ENCODE measurements at regions not wholly inside any gene's neighbourhood (a gene's known extent, or its start where the extent isn't known, plus 50 kb on each side); places are given as distances from the start of the nearest gene placed in this dataset.
"Not testable (repeated sequence)": the region's sequence is repeated elsewhere in the genome, so short reads cannot be mapped to it uniquely, and the experiment has no call there.

- no peak for DNase-seq (ENCODE audit: low read depth, low spot score)
- H3K4me3 ChIP-seq (ENCODE audit: low read depth, low read length) = no peak overlapping the region
- no peaks in the 10 kb centered on the region for H3K27me3 ChIP-seq (ENCODE audit: control insufficient read depth, insufficient read depth, low read length)
- peaks cover 12% of the 10 kb centered on the region for H3K9me3 ChIP-seq (ENCODE audit: control insufficient read depth, insufficient read depth, low read length)
- no peak overlapping the region for H3K27ac ChIP-seq (ENCODE audit: low read depth, low read length)
- CTCF ChIA-PET = no interaction called here
- TF ChIP-seq CTCF (IDR thresholded peaks at IDR 0.05; ENCODE audit: low read depth, low read length) = no peak
- POLR2A ChIA-PET = no interaction called here
Observed at GRCh38 chr17:22310717-22311686, 618.7 kb downstream of the KCNJ18 start.

GRCh38 chr17:22321001-22321400, 628.7 kb downstream of the KCNJ18 start:
- DNase-seq (ENCODE audit: low read depth, low spot score); H3K4me3 ChIP-seq (ENCODE audit: low read depth, low read length); CTCF ChIA-PET; POLR2A ChIA-PET; H3K27me3 ChIP-seq (ENCODE audit: control insufficient read depth, insufficient read depth, low read length); H3K27ac ChIP-seq (ENCODE audit: low read depth, low read length): not testable (repeated sequence)
- H3K9me3 ChIP-seq (ENCODE audit: control insufficient read depth, insufficient read depth, low read length) = peaks cover 23% of the 10 kb centered on the region

GRCh38 chr17:22322893-22323550, 630.7 kb downstream of the KCNJ18 start:
- DNase-seq (ENCODE audit: low read depth, low spot score); CTCF ChIA-PET; H3K27me3 ChIP-seq (ENCODE audit: control insufficient read depth, insufficient read depth, low read length); H3K4me3 ChIP-seq (ENCODE audit: low read depth, low read length); POLR2A ChIA-PET; H3K27ac ChIP-seq (ENCODE audit: low read depth, low read length): not testable (repeated sequence)
- H3K9me3 ChIP-seq (ENCODE audit: control insufficient read depth, insufficient read depth, low read length) = peaks cover 23% of the 10 kb centered on the region

- no peak overlapping the region for H3K4me3 ChIP-seq (ENCODE audit: low read depth, low read length)
- TF ChIP-seq CTCF (IDR thresholded peaks at IDR 0.05; ENCODE audit: low read depth, low read length) = no peak
- H3K9me3 ChIP-seq (ENCODE audit: control insufficient read depth, insufficient read depth, low read length) = peaks cover 23% of the 10 kb centered on the region
- DNase-seq (ENCODE audit: low read depth, low spot score) = no peak
- POLR2A ChIA-PET = no interaction called here
- CTCF ChIA-PET = no interaction called here
- H3K27me3 ChIP-seq (ENCODE audit: control insufficient read depth, insufficient read depth, low read length) = no peaks in the 10 kb centered on the region
- no peak overlapping the region for H3K27ac ChIP-seq (ENCODE audit: low read depth, low read length)
Observed at GRCh38 chr17:22337467-22337866, 645.1 kb downstream of the KCNJ18 start.

- H3K4me3 ChIP-seq (ENCODE audit: low read depth, low read length); DNase-seq (ENCODE audit: low read depth, low spot score); H3K9me3 ChIP-seq (ENCODE audit: control insufficient read depth, insufficient read depth, low read length); H3K27ac ChIP-seq (ENCODE audit: low read depth, low read length); H3K27me3 ChIP-seq (ENCODE audit: control insufficient read depth, insufficient read depth, low read length); POLR2A ChIA-PET; CTCF ChIA-PET: not testable (repeated sequence)
Observed at GRCh38 chr17:22356603-22357002, 664.3 kb downstream of the KCNJ18 start.

GRCh38 chr17:22370988-22371387, 678.7 kb downstream of the KCNJ18 start:
- H3K27ac ChIP-seq (ENCODE audit: low read depth, low read length); H3K27me3 ChIP-seq (ENCODE audit: control insufficient read depth, insufficient read depth, low read length); DNase-seq (ENCODE audit: low read depth, low spot score); POLR2A ChIA-PET; CTCF ChIA-PET; H3K4me3 ChIP-seq (ENCODE audit: low read depth, low read length): not testable (repeated sequence)
- peaks cover 27% of the 10 kb centered on the region for H3K9me3 ChIP-seq (ENCODE audit: control insufficient read depth, insufficient read depth, low read length)

- Histone ChIP-seq H3K27me3 (ENCODE audit: control insufficient read depth, insufficient read depth, low read length) (no peaks in the 10 kb centered on the region), H3K4me3 (ENCODE audit: low read depth, low read length) (no peak overlapping the region), H3K27ac (ENCODE audit: low read depth, low read length) (no peak overlapping the region), H3K9me3 (ENCODE audit: control insufficient read depth, insufficient read depth, low read length) (peaks cover 26% of the 10 kb centered on the region)
- no peak for DNase-seq (ENCODE audit: low read depth, low spot score)
- ChIA-PET CTCF (no interaction called here), POLR2A (no interaction called here)
- TF ChIP-seq CTCF (IDR thresholded peaks at IDR 0.05; ENCODE audit: low read depth, low read length) = no peak
Observed at GRCh38 chr17:22373911-22374310, 681.6 kb downstream of the KCNJ18 start.

Data from AG04450 (cell line).